ENCODE measurements at regions not wholly inside any gene's neighbourhood (a gene's known extent, or its start where the extent isn't known, plus 50 kb on each side); places are given as distances from the start of the nearest gene placed in this dataset.

- no peak for DNase-seq (ENCODE audit: low read depth)
Measured at GRCh38 chr2:180222644-180223043, 215.5 kb upstream of the CWC22 start.

GRCh38 chr2:180219491-180219890, 212.4 kb upstream of the CWC22 start:
- DNase-seq (ENCODE audit: low read depth) = peak; percentile 2

- peak; percentile 64 for DNase-seq (ENCODE audit: low read depth)
Measured at GRCh38 chr2:180208841-180209240, 201.7 kb upstream of the CWC22 start.

- DNase-seq (ENCODE audit: low read depth) = no peak
Measured at GRCh38 chr2:180205621-180206235, 198.6 kb upstream of the CWC22 start.

- DNase-seq (ENCODE audit: low read depth) = peak; percentile 7
Measured at GRCh38 chr2:180203972-180204371, 196.9 kb upstream of the CWC22 start.

- no peak for DNase-seq (ENCODE audit: low read depth)
Measured at GRCh38 chr2:180202467-180202951, 195.4 kb upstream of the CWC22 start.

- peak; percentile 5 for DNase-seq (ENCODE audit: low read depth)
Measured at GRCh38 chr2:180196419-180196977, 189.4 kb upstream of the CWC22 start.

- DNase-seq (ENCODE audit: low read depth) = no peak
Measured at GRCh38 chr2:180195847-180196246, 188.8 kb upstream of the CWC22 start.

GRCh38 chr2:180191432-180192124, 184.5 kb upstream of the CWC22 start:
- DNase-seq (ENCODE audit: low read depth) = peak; percentile 7

GRCh38 chr2:180190851-180191250, 183.8 kb upstream of the CWC22 start:
- no peak for DNase-seq (ENCODE audit: low read depth)

GRCh38 chr2:180187611-180188010, 180.5 kb upstream of the CWC22 start:
- no peak for DNase-seq (ENCODE audit: low read depth)

GRCh38 chr2:180184506-180184905, 177.4 kb upstream of the CWC22 start:
- peak; percentile 1 for DNase-seq (ENCODE audit: low read depth)

- no peak for DNase-seq (ENCODE audit: low read depth)
Measured at GRCh38 chr2:180180511-180180910, 173.4 kb upstream of the CWC22 start.

- DNase-seq (ENCODE audit: low read depth) = no peak
Measured at GRCh38 chr2:180177534-180177933, 170.4 kb upstream of the CWC22 start.

GRCh38 chr2:180175736-180176135, 168.6 kb upstream of the CWC22 start:
- DNase-seq (ENCODE audit: low read depth) = no peak

- no peak for DNase-seq (ENCODE audit: low read depth)
Measured at GRCh38 chr2:180174580-180174979, 167.5 kb upstream of the CWC22 start.

- DNase-seq (ENCODE audit: low read depth) = no peak
Measured at GRCh38 chr2:180169474-180169873, 162.4 kb upstream of the CWC22 start.

GRCh38 chr2:180161415-180161814, 154.3 kb upstream of the CWC22 start:
- no peak for DNase-seq (ENCODE audit: low read depth)

GRCh38 chr2:180159921-180160320, 152.8 kb upstream of the CWC22 start:
- DNase-seq (ENCODE audit: low read depth) = no peak

- DNase-seq (ENCODE audit: low read depth) = no peak
Measured at GRCh38 chr2:180158961-180159360, 151.9 kb upstream of the CWC22 start.

- DNase-seq (ENCODE audit: low read depth) = no peak
Measured at GRCh38 chr2:180156651-180157050, 149.6 kb upstream of the CWC22 start.

GRCh38 chr2:180150606-180151005, 143.5 kb upstream of the CWC22 start:
- no peak for DNase-seq (ENCODE audit: low read depth)

- no peak for DNase-seq (ENCODE audit: low read depth)
Measured at GRCh38 chr2:180146541-180146940, 139.4 kb upstream of the CWC22 start.

All from M059J (cell line).